Sigmoid colon (tissue), 6 donors: ENCODE measurements at regions not wholly inside any gene's neighbourhood (a gene's known extent, or its start where the extent isn't known, plus 50 kb on each side); places are given as distances from the start of the nearest gene placed in this dataset.

Experiments
- DNase-seq: peaks from one replicate; pipeline ENCODE4 v3.0.0-alpha.2; 2019
- H3K27ac ChIP-seq, 4 donors: fragments of 200-600 bp; sonication (generic); one replicate each; pipeline ENCODE4 v1.5.1; 2016 to 2019; ENCODE audit warnings: mild to moderate bottlenecking in 1 of 4
- H3K27me3 ChIP-seq, 3 donors: fragments of 200-600 bp; sonication (generic); one replicate each; pipeline ENCODE4 v1.5.1; 2019; ENCODE audit warnings: mild to moderate bottlenecking in 1 of 3
- H3K36me3 ChIP-seq, 4 donors: fragments of 200-600 bp; sonication (generic); one replicate each; pipeline ENCODE4 v1.5.1; 2016 to 2019
- H3K4me1 ChIP-seq, 4 donors: fragments of 200-600 bp; sonication (generic); one replicate each; pipeline ENCODE4 v1.5.1; 2017 to 2019
- H3K4me3 ChIP-seq, 4 donors: fragments of 200-600 bp; sonication (generic); one replicate each; pipeline ENCODE4 v1.5.1; 2017 to 2019; ENCODE audit warnings: mild to moderate bottlenecking in 2 of 4, moderate library complexity in 1 of 4
- H3K9me3 ChIP-seq, 4 donors: fragments of 200-600 bp in 3 of 4; sonication (generic) in 3 of 4; one replicate each; pipeline versions ENCODE4 v1.5.1 to v1.6.1; 2013 to 2019
- CTCF ChIP-seq, 4 experiments: fragments of 450-650 bp in 3 of 4; fragments of 200-600 bp in 1 of 4; IDR thresholded peaks; one replicate each; pipeline ENCODE4 v1.5.1; 2016 to 2019; ENCODE audit warnings: antibody characterized with exemption in 4 of 4, mild to moderate bottlenecking in 3 of 4, moderate library complexity in 2 of 4
- EP300 ChIP-seq, 4 donors: sonication (generic); formaldehyde crosslinking; IDR thresholded peaks; one replicate each; pipeline ENCODE4 v1.6.1; 2017; ENCODE audit warnings: antibody characterized with exemption in 4 of 4
- POLR2A ChIP-seq, 2 donors: fragments of 450-650 bp; IDR thresholded peaks; one replicate each; pipeline ENCODE4 v1.6.1; 2016; ENCODE audit warnings: antibody characterized with exemption in 2 of 2, mild to moderate bottlenecking in 2 of 2, moderate library complexity in 2 of 2
- POLR2AphosphoS5 ChIP-seq, 4 donors: sonication (generic); formaldehyde crosslinking; IDR thresholded peaks; one replicate each; pipeline ENCODE4 v1.6.1; 2017; ENCODE audit warnings: antibody characterized with exemption in 4 of 4
- WGBS, 2 donors: extraction: QIAGEN DNeasy Blood & Tissue Kit; methylation state at CpG; one replicate each; pipeline ENCODE4 v1.1.7; 2013; 5-methylcytosine and 5-hydroxymethylcytosine counted together
- intact Hi-C: fragments of 100-400 bp; cut with DNase I; formaldehyde crosslinking; loops from one replicate; pipeline ENCODE4 v1.15.1; 2023
- donor health status: healthy with polysubstance abuse.
- donor health status: healthy.

GRCh38 chr6:82841309-82841708 lies 224.3 kb downstream of the UBE3D start:
- Histone ChIP-seq H3K36me3 (no peaks in the 10 kb centered on the region), H3K4me1 (no peaks in the 10 kb centered on the region), H3K4me3 (no peak overlapping the region), H3K9me3 (no peaks in the 10 kb centered on the region), H3K27me3 (no peaks in the 10 kb centered on the region), H3K27ac (no peak overlapping the region)
- 94 to 96% methylated on average over 2 of the region's 2 CpGs for WGBS, 2 donors
- TF ChIP-seq EP300 (IDR thresholded peaks at IDR 0.05): no peak
- TF ChIP-seq POLR2AphosphoS5 (IDR thresholded peaks at IDR 0.05): no peak
- TF ChIP-seq POLR2A (IDR thresholded peaks at IDR 0.05): no peak
- TF ChIP-seq CTCF (IDR thresholded peaks at IDR 0.05): no peak
- intact Hi-C loops: no loop called here
- no peak for DNase-seq
